Rectal smooth muscle tissue (tissue), 1 donor: ENCODE measurements at regions not wholly inside any gene's neighbourhood (a gene's known extent, or its start where the extent isn't known, plus 50 kb on each side); places are given as distances from the start of the nearest gene placed in this dataset.

Source experiments
- H3K27ac ChIP-seq: one replicate; pipeline ENCODE4 v1.7.0; 2013; ENCODE audit warnings: low read depth, low read length, inconsistent platforms
- H3K27me3 ChIP-seq: one replicate; pipeline ENCODE4 v1.7.0; 2013; ENCODE audit warnings: low read length; ENCODE audit not compliant: control insufficient read depth, insufficient read depth
- H3K36me3 ChIP-seq: one replicate; pipeline ENCODE4 v1.7.0; 2013; ENCODE audit warnings: low read length; ENCODE audit not compliant: control insufficient read depth, insufficient read depth
- H3K4me1 ChIP-seq: one replicate; pipeline ENCODE4 v1.7.0; 2013; ENCODE audit warnings: low read length; ENCODE audit not compliant: control insufficient read depth, insufficient read depth
- H3K4me3 ChIP-seq: one replicate; pipeline ENCODE4 v1.7.0; 2013; ENCODE audit warnings: low read length
- H3K9ac ChIP-seq: one replicate; pipeline ENCODE4 v1.7.0; 2013; ENCODE audit warnings: low read length

DNA sequence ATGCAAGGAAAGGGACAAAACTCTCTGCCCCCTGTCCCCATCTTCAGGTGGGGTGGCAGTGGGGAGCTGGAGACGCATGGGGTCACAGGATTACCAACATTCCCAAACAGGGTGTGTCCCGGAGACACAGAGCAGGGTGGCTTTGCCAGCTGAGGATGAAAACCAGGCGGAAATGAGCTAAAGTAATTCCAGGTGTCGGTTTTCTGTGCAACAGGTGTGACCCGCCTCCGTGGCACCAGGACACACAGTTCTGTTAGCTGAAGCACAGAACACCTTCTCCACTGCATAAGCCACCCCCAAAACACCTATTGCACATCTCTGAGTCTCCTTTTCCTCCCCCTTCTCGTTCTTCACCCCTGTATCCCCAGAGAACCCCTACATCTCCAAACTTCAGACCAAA lies 122.7 kb upstream of the GLI2 start:
- no peaks in the 10 kb centered on the region for H3K36me3 ChIP-seq
- no peaks in the 10 kb centered on the region for H3K4me1 ChIP-seq
- no peaks in the 10 kb centered on the region for H3K27me3 ChIP-seq
- no peak overlapping the region for H3K27ac ChIP-seq
- H3K9ac ChIP-seq: no peak overlapping the region
- no peak overlapping the region for H3K4me3 ChIP-seq

DNA sequence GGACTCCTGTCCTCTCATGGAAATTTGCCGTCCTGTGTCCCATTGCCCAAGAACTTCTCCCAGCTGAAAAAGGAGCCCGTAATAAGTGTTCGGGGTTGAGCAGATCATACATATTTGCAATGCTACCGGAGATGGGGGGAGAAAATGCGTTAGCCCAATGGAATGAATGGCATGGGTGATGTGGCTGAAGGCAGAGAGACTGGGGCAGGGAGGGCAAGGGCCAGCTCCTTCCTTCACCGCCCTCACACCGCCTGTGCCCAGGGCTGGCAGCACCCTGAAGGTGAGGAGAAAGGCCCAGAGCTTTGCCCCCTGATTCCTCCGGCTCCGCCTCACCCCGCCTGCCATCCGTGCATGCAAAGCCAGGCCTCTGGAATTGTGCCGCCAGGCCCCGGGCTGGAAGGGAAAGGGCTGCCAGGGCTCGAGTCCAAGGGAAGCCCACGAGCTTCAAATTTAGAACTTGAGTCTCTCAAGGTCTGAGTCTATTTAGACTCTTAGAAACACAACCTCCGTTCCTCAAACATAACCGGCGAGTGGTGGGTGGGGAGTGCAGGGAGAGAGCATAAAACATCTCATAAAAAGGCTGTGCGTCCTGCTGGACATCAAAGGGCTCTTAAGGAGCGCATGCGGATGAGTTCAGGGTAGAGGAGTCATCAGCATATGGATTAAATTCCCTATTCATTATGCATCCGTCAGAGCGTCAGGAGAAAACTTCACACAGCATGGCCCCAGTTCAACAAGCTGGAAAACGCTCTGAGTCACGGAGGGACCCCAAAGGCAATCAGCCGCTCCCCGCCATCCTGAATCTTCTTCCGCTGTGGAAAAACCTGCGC lies 121.7 kb upstream of the GLI2 start:
- H3K4me3 ChIP-seq: no peak overlapping the region
- H3K27ac ChIP-seq: no peak overlapping the region
- no peaks in the 10 kb centered on the region for H3K36me3 ChIP-seq
- H3K9ac ChIP-seq: no peak overlapping the region
- H3K4me1 ChIP-seq: no peaks in the 10 kb centered on the region
- no peaks in the 10 kb centered on the region for H3K27me3 ChIP-seq

DNA sequence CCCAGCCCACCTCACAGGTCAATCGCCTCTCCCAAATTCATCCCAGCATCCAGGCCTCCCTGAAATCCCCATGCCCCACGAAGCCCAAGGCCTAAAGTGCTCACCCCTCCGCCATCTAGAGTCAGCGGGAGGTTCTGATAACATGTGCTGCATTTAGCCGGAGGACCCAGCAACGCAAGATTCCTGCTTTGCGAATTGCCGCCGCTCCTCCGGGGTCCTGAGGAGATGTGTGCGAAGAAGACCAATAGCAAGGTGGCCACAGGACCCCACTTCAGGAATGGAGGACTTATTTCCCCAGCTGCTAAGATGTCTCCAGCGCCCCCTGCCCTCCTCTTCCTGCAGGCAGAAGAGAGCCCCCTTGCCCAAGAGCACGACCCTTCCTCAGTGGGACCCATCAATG lies 120.8 kb upstream of the GLI2 start:
- Histone ChIP-seq H3K36me3 (no peaks in the 10 kb centered on the region), H3K27ac (no peak overlapping the region), H3K4me1 (no peaks in the 10 kb centered on the region), H3K9ac (no peak overlapping the region), H3K27me3 (no peaks in the 10 kb centered on the region), H3K4me3 (no peak overlapping the region)

DNA sequence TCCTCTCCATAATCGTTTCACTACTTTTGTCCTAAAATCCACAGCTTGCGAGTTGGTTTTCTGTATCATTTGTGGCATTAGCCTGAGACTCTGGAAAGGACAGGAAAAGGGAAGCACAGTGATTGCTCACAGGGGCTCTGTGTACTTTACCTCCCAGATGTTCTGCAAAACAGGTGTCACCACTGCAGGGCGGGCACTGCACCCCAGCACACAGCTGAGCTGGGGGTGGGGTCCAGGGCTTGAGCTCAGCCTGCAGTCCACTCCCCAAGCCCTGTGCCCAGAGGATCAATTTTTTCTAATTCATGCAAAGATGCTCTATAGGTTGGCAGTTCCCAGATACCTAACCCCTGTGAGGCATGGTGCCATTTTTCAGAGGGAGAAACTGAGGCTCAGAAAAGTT lies 119.4 kb upstream of the GLI2 start:
- no peaks in the 10 kb centered on the region for H3K4me1 ChIP-seq
- H3K4me3 ChIP-seq: no peak overlapping the region
- H3K27ac ChIP-seq: no peak overlapping the region
- H3K27me3 ChIP-seq: no peaks in the 10 kb centered on the region
- H3K36me3 ChIP-seq: no peaks in the 10 kb centered on the region
- H3K9ac ChIP-seq: no peak overlapping the region

DNA sequence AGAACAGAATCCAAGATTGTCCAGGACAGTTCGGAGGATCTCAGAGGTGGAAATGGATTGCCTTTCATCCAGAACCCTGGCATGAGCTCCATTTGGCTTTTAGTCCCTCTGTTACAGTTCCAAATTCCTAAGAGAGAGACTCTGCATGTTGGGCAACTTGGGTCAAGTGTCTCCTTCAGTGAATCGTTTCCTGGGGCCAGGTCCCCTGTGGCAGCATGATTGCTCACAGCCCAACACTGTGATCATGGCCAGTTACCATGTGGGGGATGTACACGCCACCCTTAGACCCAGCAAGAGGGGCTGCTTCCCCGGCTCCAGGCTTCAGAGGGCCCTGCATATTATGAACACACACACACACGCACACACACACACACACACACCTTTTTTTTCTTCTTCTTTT lies 118.6 kb upstream of the GLI2 start:
- no peaks in the 10 kb centered on the region for H3K4me1 ChIP-seq
- no peaks in the 10 kb centered on the region for H3K36me3 ChIP-seq
- no peak overlapping the region for H3K4me3 ChIP-seq
- H3K27me3 ChIP-seq: no peaks in the 10 kb centered on the region
- no peak overlapping the region for H3K9ac ChIP-seq
- H3K27ac ChIP-seq: no peak overlapping the region

DNA sequence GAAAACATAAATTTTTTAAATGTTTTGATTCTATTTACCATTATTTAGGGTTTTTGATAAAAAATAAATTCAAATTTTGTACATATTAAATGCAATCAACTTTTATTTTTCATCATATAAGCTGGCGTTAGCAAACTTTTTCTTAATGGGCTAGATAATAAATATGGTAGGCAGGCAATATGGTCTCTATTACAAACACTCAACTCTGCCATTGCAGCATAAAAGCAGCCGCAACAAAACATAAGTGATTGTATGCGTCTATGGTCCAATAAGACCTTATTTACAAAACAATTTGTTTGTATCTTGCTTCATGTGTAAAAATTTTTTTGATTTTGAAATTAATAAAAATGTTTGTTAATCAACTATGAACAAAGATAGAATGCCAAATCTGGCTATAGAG lies 116.8 kb upstream of the GLI2 start:
- Histone ChIP-seq H3K9ac (no peak overlapping the region), H3K27me3 (no peaks in the 10 kb centered on the region), H3K4me1 (no peaks in the 10 kb centered on the region), H3K36me3 (no peaks in the 10 kb centered on the region), H3K27ac (no peak overlapping the region), H3K4me3 (no peak overlapping the region)

DNA sequence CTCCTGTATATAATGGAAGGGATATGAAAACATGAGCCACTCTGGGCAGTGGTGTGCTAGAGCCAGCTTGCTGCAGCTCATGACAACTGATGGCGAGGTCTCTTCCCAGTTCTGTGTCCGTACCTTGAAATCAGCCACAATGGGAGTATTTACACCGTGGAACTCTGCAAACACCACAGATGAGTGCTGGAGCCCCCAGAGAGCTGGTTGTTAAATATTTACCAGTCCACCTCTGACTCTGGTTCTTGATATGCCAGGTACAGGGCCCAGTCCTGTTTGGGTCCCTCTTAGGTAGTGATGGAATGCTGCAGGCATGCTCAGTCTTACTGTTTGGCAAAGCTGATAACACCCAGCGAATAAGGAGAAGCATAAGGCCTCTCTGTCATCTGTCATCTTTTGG lies 116.1 kb upstream of the GLI2 start:
- H3K9ac ChIP-seq: no peak overlapping the region
- no peak overlapping the region for H3K4me3 ChIP-seq
- no peak overlapping the region for H3K27ac ChIP-seq
- H3K36me3 ChIP-seq: no peaks in the 10 kb centered on the region
- H3K4me1 ChIP-seq: no peaks in the 10 kb centered on the region
- no peaks in the 10 kb centered on the region for H3K27me3 ChIP-seq

DNA sequence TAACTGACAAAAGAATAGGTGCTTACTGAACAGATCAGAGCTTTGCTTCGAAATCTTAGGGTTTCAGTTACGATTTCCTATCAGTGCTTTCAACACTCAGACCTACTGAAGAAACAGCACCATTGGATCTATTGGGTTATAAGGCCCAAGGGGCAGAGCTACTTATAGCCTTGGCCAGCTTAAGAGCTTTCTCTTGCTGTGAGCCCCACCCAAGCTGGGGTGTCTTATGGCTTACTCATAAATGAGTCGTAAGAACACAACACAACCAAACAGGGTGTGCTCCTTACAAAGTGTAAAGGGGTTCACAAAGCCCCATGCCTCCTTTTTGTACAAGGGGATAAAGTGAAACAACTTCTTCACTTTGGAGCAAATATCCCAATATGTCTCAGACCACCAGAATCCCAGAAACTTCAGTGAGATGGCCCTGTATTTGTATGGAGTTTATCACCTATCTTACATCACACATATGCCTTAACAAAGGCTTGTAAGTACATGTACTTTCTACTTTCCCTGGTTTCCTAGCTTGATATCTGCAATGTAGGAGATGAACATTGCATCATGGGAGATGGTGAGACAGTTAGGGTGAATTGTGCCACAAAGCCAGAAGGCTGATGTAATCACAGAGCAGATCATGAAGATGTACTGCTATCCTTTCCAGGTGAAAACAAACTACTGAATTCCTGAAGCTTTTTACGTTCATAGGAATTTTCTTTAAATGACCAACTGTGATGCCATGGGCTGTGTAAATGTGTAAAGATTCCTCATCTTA lies 115.5 kb upstream of the GLI2 start:
- no peak overlapping the region for H3K4me3 ChIP-seq
- no peaks in the 10 kb centered on the region for H3K27me3 ChIP-seq
- H3K36me3 ChIP-seq: no peaks in the 10 kb centered on the region
- no peak overlapping the region for H3K9ac ChIP-seq
- H3K27ac ChIP-seq: no peak overlapping the region
- H3K4me1 ChIP-seq: no peaks in the 10 kb centered on the region

DNA sequence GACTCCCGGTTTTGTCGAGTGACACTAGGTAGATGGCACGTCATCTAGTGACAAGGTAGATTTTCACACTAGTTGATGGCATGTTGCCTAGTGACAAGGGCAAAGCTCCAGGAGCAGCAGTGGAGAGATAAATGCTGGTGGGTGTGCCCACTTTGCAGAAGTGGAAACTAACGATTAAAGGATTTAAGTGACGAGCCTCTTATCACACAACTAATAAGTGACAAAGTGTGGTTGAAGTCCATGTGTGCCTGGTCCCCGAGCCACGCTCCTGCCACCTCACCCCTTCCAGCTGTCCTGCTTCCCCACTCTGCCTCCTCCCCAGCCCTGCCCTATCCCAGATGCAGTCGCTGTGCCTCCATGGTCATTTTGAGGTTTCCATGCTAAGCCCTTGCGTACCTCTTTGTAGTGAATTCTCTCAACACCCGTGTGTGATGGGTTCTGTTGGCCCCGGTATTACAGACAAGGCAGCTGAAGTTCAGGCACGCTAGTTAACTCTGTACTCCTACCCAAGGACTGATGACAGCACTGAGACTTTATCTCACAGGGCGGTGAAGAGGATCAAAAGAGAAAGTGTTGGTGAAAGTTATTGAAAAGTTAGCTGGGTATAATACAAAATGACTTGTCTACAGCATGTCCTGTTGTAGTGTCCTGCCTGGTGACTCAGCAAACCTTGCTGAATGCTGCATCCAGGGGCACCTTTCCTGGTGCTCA lies 113.4 kb upstream of the GLI2 start:
- no peaks in the 10 kb centered on the region for H3K4me1 ChIP-seq
- no peak overlapping the region for H3K4me3 ChIP-seq
- H3K9ac ChIP-seq: no peak overlapping the region
- no peaks in the 10 kb centered on the region for H3K36me3 ChIP-seq
- H3K27ac ChIP-seq: no peak overlapping the region
- H3K27me3 ChIP-seq: no peaks in the 10 kb centered on the region

DNA sequence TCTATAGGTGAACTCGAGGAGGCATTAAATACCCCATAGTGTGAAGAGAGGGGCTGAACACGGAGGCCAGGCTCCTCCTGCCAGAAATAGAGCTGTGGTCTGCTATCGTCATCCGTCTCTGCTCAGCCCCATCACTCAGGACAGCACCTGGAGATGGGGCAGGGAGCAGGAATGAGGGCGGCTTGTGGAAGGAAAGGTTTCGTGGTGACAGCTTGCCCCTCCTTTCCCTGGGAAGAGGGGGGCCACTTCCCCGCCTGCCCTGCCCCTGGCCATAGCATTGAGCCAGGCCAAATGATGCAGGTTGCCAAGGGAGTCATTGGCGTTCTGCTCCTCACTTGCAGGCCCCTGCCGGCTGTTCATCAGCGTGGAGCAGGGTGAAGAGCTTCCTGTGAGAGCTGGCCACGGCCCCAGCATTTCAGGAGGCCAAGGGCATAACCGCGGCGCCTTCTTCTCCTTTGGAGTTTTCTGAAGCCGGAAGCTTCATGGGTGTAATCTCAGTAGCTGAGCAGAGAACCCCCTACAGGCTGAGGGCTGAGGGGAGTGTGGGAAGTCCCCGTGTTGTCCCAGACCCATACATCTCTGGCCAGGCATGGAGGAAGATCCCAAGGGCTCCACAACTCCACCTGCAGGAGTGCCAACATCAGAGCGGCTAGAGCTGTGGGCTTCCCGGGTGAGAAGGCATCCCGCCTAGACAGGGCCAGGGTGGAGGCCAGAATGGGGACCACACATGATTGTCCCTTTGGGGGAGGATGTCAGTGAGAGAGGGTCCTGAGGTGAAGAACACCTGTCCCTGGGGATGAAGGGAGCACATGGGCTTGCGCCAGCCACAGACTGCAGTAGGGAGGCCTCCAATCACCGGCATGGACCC lies 112.5 kb upstream of the GLI2 start:
- Histone ChIP-seq H3K9ac (no peak overlapping the region), H3K27ac (no peak overlapping the region), H3K4me3 (no peak overlapping the region), H3K27me3 (no peaks in the 10 kb centered on the region), H3K4me1 (no peaks in the 10 kb centered on the region), H3K36me3 (no peaks in the 10 kb centered on the region)

DNA sequence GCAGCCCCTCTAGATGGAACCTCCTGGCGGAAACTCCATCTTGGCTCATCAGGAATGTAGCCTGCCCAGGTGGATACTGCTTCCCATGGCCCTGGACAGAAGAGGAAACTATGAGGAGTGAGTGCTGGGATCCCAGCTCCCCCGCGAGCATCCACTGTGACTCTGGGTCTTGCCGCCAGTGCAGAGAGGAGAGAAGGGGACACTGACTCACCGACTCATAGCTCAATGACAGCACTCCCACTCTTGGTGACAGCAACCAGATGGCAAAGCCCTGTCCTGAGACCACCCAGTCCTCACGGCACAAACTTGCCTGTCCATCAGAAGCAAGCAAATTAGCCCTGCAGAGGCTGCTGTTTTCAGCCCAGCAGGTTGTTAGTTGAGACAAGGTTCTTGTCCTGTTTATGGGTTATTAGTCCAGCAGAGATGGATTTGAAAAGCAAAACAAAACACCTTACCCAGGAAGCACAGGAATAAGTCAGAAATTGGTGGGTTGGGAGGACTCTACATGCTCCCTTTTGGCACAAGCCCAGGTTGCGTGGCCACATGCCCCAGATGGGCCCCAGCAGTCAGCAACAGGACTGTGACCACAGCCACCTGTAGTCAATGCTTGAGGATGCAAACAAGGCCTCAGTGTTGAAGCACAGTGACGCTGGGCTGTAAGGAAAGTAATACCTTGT lies 111.5 kb upstream of the GLI2 start:
- H3K27ac ChIP-seq: no peak overlapping the region
- H3K4me1 ChIP-seq: no peaks in the 10 kb centered on the region
- H3K27me3 ChIP-seq: no peaks in the 10 kb centered on the region
- no peak overlapping the region for H3K9ac ChIP-seq
- no peak overlapping the region for H3K4me3 ChIP-seq
- no peaks in the 10 kb centered on the region for H3K36me3 ChIP-seq
